Heart right ventricle (tissue), 16 donors: ENCODE measurements at regions not wholly inside any gene's neighbourhood (a gene's known extent, or its start where the extent isn't known, plus 50 kb on each side); places are given as distances from the start of the nearest gene placed in this dataset.

Experiments used
- ATAC-seq, 8 donors: fragments of 200-7000 bp; cut with Tn5 transposase; one replicate each; pipeline ENCODE4 v1.9.1; 2020; ENCODE audit warnings: mild to moderate bottlenecking in 8 of 8, moderate library complexity in 8 of 8, moderate number of reproducible peaks in 1 of 8
- DNase-seq, 2 donors: peaks; one replicate each; pipeline ENCODE4 v3.0.0-alpha.2; 2020
- H3K27ac ChIP-seq, 10 donors: fragments of 200-600 bp; sonication (generic) in 2 of 10; one replicate each; pipeline versions ENCODE4 v1.5.0 to v1.8.0; 2020 to 2022; ENCODE audit warnings: mild to moderate bottlenecking in 3 of 10
- H3K27me3 ChIP-seq, 7 donors: fragments of 200-600 bp; one replicate each; pipeline ENCODE4 v1.8.0; 2021 to 2022; ENCODE audit warnings: mild to moderate bottlenecking in 2 of 7
- H3K36me3 ChIP-seq, 9 donors: fragments of 200-600 bp; sonication (generic) in 1 of 9; one replicate each; pipeline versions ENCODE4 v1.5.0 to v1.8.0; 2020 to 2022; ENCODE audit warnings: mild to moderate bottlenecking in 2 of 9
- H3K4me1 ChIP-seq, 9 donors: fragments of 200-600 bp; sonication (generic) in 1 of 9; one replicate each; pipeline versions ENCODE4 v1.5.0 to v1.8.0; 2020 to 2022; ENCODE audit warnings: mild to moderate bottlenecking in 4 of 9
- H3K4me3 ChIP-seq, 10 donors: fragments of 200-600 bp; sonication (generic) in 2 of 10; one replicate each; pipeline versions ENCODE4 v1.5.0 to v1.8.0; 2020 to 2022; ENCODE audit warnings: mild to moderate bottlenecking in 7 of 10, moderate library complexity in 2 of 10
- H3K9me3 ChIP-seq, 11 donors: fragments of 200-600 bp in 10 of 11; sonication (generic) in 2 of 11; one replicate each; pipeline versions ENCODE4 v1.5.0 to v1.8.0; 2013 to 2022; ENCODE audit warnings: mild to moderate bottlenecking in 2 of 11, control low read depth in 1 of 11, moderate library complexity in 1 of 11
- CTCF ChIP-seq, 9 donors: fragments of 200-600 bp; sonication (generic) in 2 of 9; IDR thresholded peaks; one replicate each; pipeline versions ENCODE4 v1.5.0 to v1.8.0; 2021 to 2022; ENCODE audit warnings: antibody characterized with exemption in 9 of 9, mild to moderate bottlenecking in 5 of 9, moderate library complexity in 1 of 9
- WGBS, 2 donors: extraction: QIAGEN DNeasy Blood & Tissue Kit; methylation state at CpG; one replicate each; pipeline ENCODE4 v1.1.7; 2013; ENCODE audit warnings: inconsistent platforms in 1 of 2; 5-methylcytosine and 5-hydroxymethylcytosine counted together
- intact Hi-C, 10 donors: fragments of 100-400 bp; cut with DNase I; formaldehyde crosslinking; loops; one replicate each; pipeline versions ENCODE4 v1.11.1 to v1.14.2; 2022
- donor health status: Arrhythmogenic right ventricular cardiomyopathy.
- donor health status: ischemic (EF 13 %, LVEDD 7.1; RV severe dilation, severe dysfunction).
- donor health status: healthy with polysubstance abuse.
- donor health status: DM: no; HTN: yes; CAD: no.
- donor health status: DM: no; HTN: no; CAD: no.
- donor health status: ischemic (EF 25% LVEDD 6.9; RV normal size, moderate dysfunction).
- donor health status: ischemic (EF 25% LVEDD 5.7; RV mildly dilated, moderate dysfunction).
- donor health status: healthy.
- donor health status: DM: yes; HTN: yes; CAD: no.
- donor health status: Ischemic cardiomyopathy.
- donor health status: ischemic (EF 35%, LVEDD 5.7; RV mildly dilated, moderate dysfunction).
- donor health status: nonischemic (EF 11% LVEDD 7.7; RV severe dilation, severe dysfunction).
- donor health status: DM: yes; HTN: yes; CAD: no.
- donor health status: PGD.
- donor health status: ischemic (EF 29% LVEDD 5.4; RV normal size, mild dysfunction).
- donor health status: nonischemic (EF 23%, LVEDD 6.1; RV moderate dilation, normal function).

- intact Hi-C loops = no loop called here
- TF ChIP-seq CTCF (IDR thresholded peaks at IDR 0.05) = no peak
- ATAC-seq (no peak), DNase-seq (no peak)
- Histone ChIP-seq H3K4me3 (no peak overlapping the region), H3K27me3 (no peaks in the 10 kb centered on the region), H3K9me3 (peaks cover 0 to 8% (median 0%) of the 10 kb centered on the region in 11 donors), H3K4me1 (no peaks in the 10 kb centered on the region), H3K36me3 (no peaks in the 10 kb centered on the region), H3K27ac (no peak overlapping the region)
- 58 to 71% methylated on average over 4 of the region's 4 CpGs for WGBS, 2 donors
Observed at GRCh38 chr4:84100071-84100470, 399.0 kb downstream of the NKX6-1 start.

GRCh38 chr4:84099599-84099998 is 399.5 kb downstream of the NKX6-1 start:
- ATAC-seq = no peak
- no peak for DNase-seq
- H3K4me1 ChIP-seq = no peaks in the 10 kb centered on the region
- H3K27ac ChIP-seq = no peak overlapping the region
- no peak overlapping the region for H3K4me3 ChIP-seq
- intact Hi-C loops = no loop called here
- 50 to 54% methylated on average over 2 of the region's 2 CpGs for WGBS, 2 donors
- TF ChIP-seq CTCF (IDR thresholded peaks at IDR 0.05) = no peak
- H3K36me3 ChIP-seq = no peaks in the 10 kb centered on the region
- H3K27me3 ChIP-seq = no peaks in the 10 kb centered on the region
- H3K9me3 ChIP-seq = peaks cover 0 to 8% (median 0%) of the 10 kb centered on the region in 11 donors

GRCh38 chr4:84091266-84091665 is 407.8 kb downstream of the NKX6-1 start:
- Histone ChIP-seq H3K4me3 (no peak overlapping the region), H3K27me3 (no peaks in the 10 kb centered on the region), H3K4me1 (no peaks in the 10 kb centered on the region), H3K27ac (no peak overlapping the region), H3K36me3 (no peaks in the 10 kb centered on the region), H3K9me3 (peaks cover 0 to 4% (median 0%) of the 10 kb centered on the region in 11 donors)
- WGBS, 2 donors = 36 to 56% methylated on average over 2 of the region's 2 CpGs
- ATAC-seq (no peak), DNase-seq (no peak)
- intact Hi-C loops = no loop called here
- TF ChIP-seq CTCF (IDR thresholded peaks at IDR 0.05) = no peak

- no peak for DNase-seq
- Histone ChIP-seq H3K27me3 (no peaks in the 10 kb centered on the region), H3K4me1 (no peaks in the 10 kb centered on the region), H3K4me3 (no peak overlapping the region), H3K36me3 (no peaks in the 10 kb centered on the region), H3K9me3 (peaks cover 0 to 4% (median 0%) of the 10 kb centered on the region in 11 donors), H3K27ac (no peak overlapping the region)
- TF ChIP-seq CTCF (IDR thresholded peaks at IDR 0.05) = no peak
- no peak for ATAC-seq
- intact Hi-C loops = no loop called here
- 67 to 73% methylated on average over 5 of the region's 5 CpGs for WGBS, 2 donors
Observed at GRCh38 chr4:84089652-84090437, 409.2 kb downstream of the NKX6-1 start.
